Endothelial cell of umbilical vein (primary cell): ENCODE measurements at regions not wholly inside any gene's neighbourhood (a gene's known extent, or its start where the extent isn't known, plus 50 kb on each side); places are given as distances from the start of the nearest gene placed in this dataset.

ENCODE experiments used
- BruUV-seq: library from RNA; stranded (reverse); fragments of 400-500 nt; replicated peaks from 2 replicates; lab custom pipeline; 2021; lab: Mats Ljungman, UMichigan
- CTCF ChIA-PET: fragments of 300-600, 350-600 bp; sonication (Branson Sonifier 250); formaldehyde crosslinking; loops from one replicate; lab custom pipeline; 2021; ENCODE audit warnings: antibody characterized with exemption, inconsistent platforms; lab: Charles Lee
- POLR2A ChIA-PET: fragments of 300-600, 350-600 bp; sonication (Branson Sonifier 250); formaldehyde crosslinking; loops from one replicate; lab custom pipeline; 2021; ENCODE audit warnings: antibody characterized with exemption, inconsistent platforms; lab: Charles Lee
- DNase-seq: peaks from one replicate; pipeline ENCODE4 v3.0.0-alpha.2; 2011; ENCODE audit warnings: low read depth, low spot score
- FAIRE-seq: peaks from 2 replicates; lab custom pipeline; 2011; peaks lifted over from hg19 to GRCh38; lab: Jason Lieb, UNC
- H2AFZ ChIP-seq: 2 replicates; pipeline ENCODE4 v1.6.0; 2012; ENCODE audit warnings: low read depth, low read length, control low read depth, inconsistent platforms
- H3K27ac ChIP-seq: 2 replicates; pipeline ENCODE4 v1.5.1; 2011; ENCODE audit warnings: low read depth, mild to moderate bottlenecking, control low read depth, low read length, moderate library complexity; ENCODE audit not compliant: insufficient read depth
- H3K27me3 ChIP-seq, 2 experiments: 2 replicates each; pipeline versions ENCODE4 v1.6.0 to v1.6.1; 2011; ENCODE audit warnings: low read length in 2 of 2, mixed read lengths in 1 of 2; ENCODE audit not compliant: control insufficient read depth in 2 of 2, insufficient read depth in 2 of 2
- H3K36me3 ChIP-seq, 2 experiments: 2 replicates in 1 of 2; 3 replicates in 1 of 2; pipeline ENCODE4 v1.5.1; 2011; ENCODE audit warnings: low read length in 2 of 2, mild to moderate bottlenecking in 1 of 2, moderate library complexity in 1 of 2; ENCODE audit not compliant: control insufficient read depth in 2 of 2, insufficient read depth in 2 of 2; ENCODE audit errors: extremely low read depth in 1 of 2
- H3K4me1 ChIP-seq: 3 replicates; pipeline ENCODE4 v1.5.1; 2011; ENCODE audit warnings: mild to moderate bottlenecking, low read length; ENCODE audit not compliant: control insufficient read depth, insufficient read depth; ENCODE audit errors: extremely low read depth
- H3K4me2 ChIP-seq: 2 replicates; pipeline ENCODE4 v1.6.1; 2011; ENCODE audit warnings: low read length, control low read depth, mixed read lengths; ENCODE audit not compliant: insufficient read depth
- H3K4me3 ChIP-seq, 3 experiments: fragments of 200-600 bp in 1 of 3; sonication (generic), shearing (Covaris generic) in 1 of 3; replicated peaks in 1 of 3; 2 replicates each; pipeline ENCODE4 v1.5.1; 2011 to 2016; ENCODE audit warnings: control low read depth in 3 of 3, low read length in 3 of 3, mild to moderate bottlenecking in 2 of 3, inconsistent platforms in 1 of 3, low read depth in 1 of 3, moderate library complexity in 1 of 3; ENCODE audit not compliant: insufficient read depth in 1 of 3
- H3K79me2 ChIP-seq: 2 replicates; pipeline ENCODE4 v1.6.0; 2012; ENCODE audit warnings: low read length, inconsistent platforms; ENCODE audit not compliant: control insufficient read depth, insufficient read depth
- H3K9ac ChIP-seq: replicated peaks from 2 replicates; pipeline ENCODE3; 2011; ENCODE audit warnings: low read length, control low read depth; ENCODE audit not compliant: insufficient read depth; ENCODE audit errors: extremely low read depth
- H3K9me1 ChIP-seq: replicated peaks from 3 replicates; pipeline ENCODE4 v1.6.0; 2011; ENCODE audit warnings: mild to moderate bottlenecking, low read length; ENCODE audit not compliant: control insufficient read depth, insufficient read depth; ENCODE audit errors: extremely low read depth
- H3K9me3 ChIP-seq: replicated peaks from 2 replicates; pipeline ENCODE4 v1.5.1; 2012; ENCODE audit warnings: low read length, inconsistent platforms; ENCODE audit not compliant: control insufficient read depth, insufficient read depth
- H4K20me1 ChIP-seq: replicated peaks from 2 replicates; pipeline ENCODE3; 2011; ENCODE audit warnings: mild to moderate bottlenecking, low read length; ENCODE audit not compliant: control insufficient read depth, insufficient read depth; ENCODE audit errors: extremely low read depth
- EZH2 ChIP-seq: IDR thresholded peaks from 2 replicates; pipeline ENCODE4 v1.6.1; 2012; ENCODE audit warnings: borderline replicate concordance, low read depth, mild to moderate bottlenecking, moderate library complexity, low read length, inconsistent platforms; ENCODE audit not compliant: severe bottlenecking
- FOS ChIP-seq: IDR thresholded peaks from 2 replicates; pipeline ENCODE4 v1.6.1; 2011; ENCODE audit warnings: mild to moderate bottlenecking, low read length, moderate library complexity, borderline replicate concordance; ENCODE audit not compliant: insufficient read depth
- GATA2 ChIP-seq: IDR thresholded peaks from 2 replicates; pipeline ENCODE4 v1.7.0; 2011; ENCODE audit warnings: low read depth, mild to moderate bottlenecking, moderate library complexity, mixed read lengths, low read length; ENCODE audit not compliant: insufficient read length, insufficient read depth
- JUN ChIP-seq: IDR thresholded peaks from 2 replicates; pipeline ENCODE4 v1.6.1; 2011; ENCODE audit warnings: borderline replicate concordance, low read depth; ENCODE audit not compliant: insufficient read length, insufficient read depth
- MYC ChIP-seq: IDR thresholded peaks from one replicate; pipeline ENCODE4 v1.6.1; 2011; ENCODE audit warnings: mild to moderate bottlenecking, low read depth, low read length
- POLR2A ChIP-seq: IDR thresholded peaks from 2 replicates; pipeline ENCODE4 v1.6.1; 2012; ENCODE audit warnings: low read depth, mild to moderate bottlenecking, control low read depth, low read length
- POLR2AphosphoS5 ChIP-seq: IDR thresholded peaks from 2 replicates; pipeline ENCODE4 v1.6.1; 2012; ENCODE audit warnings: low read depth, mild to moderate bottlenecking, control low read depth, low read length, moderate library complexity; ENCODE audit not compliant: insufficient read depth
- dilution Hi-C: fragments of 300-500 bp; cut with MboI; formaldehyde crosslinking; loops from one replicate; pipeline ENCODE4 v1.15.0; 2019; ENCODE audit warnings: low sequenced_read_pairs; ENCODE audit not compliant: extremely low pct_ligation_motif_present
- intact Hi-C: fragments of 100-400 bp; cut with micrococcal nuclease; formaldehyde crosslinking; loops from one replicate; pipeline ENCODE4 v1.10.0; 2022
- TF ChIP-seq, protein P1 (sequence below), 2 donors: IDR thresholded peaks; 1 replicate in 1 of 2; 2 replicates in 1 of 2; pipeline ENCODE4 v1.5.1; 2011; ENCODE audit warnings: low read length in 2 of 2, mild to moderate bottlenecking in 2 of 2, moderate library complexity in 2 of 2, control low read depth in 1 of 2, inconsistent platforms in 1 of 2, low read depth in 1 of 2; ENCODE audit not compliant: insufficient read depth in 1 of 2; ENCODE audit errors: extremely low read depth in 1 of 2
- TF ChIP-seq, protein P2 (sequence below): IDR thresholded peaks from 2 replicates; pipeline ENCODE4 v1.6.1; 2011; ENCODE audit not compliant: insufficient read depth, insufficient read length

DNA sequence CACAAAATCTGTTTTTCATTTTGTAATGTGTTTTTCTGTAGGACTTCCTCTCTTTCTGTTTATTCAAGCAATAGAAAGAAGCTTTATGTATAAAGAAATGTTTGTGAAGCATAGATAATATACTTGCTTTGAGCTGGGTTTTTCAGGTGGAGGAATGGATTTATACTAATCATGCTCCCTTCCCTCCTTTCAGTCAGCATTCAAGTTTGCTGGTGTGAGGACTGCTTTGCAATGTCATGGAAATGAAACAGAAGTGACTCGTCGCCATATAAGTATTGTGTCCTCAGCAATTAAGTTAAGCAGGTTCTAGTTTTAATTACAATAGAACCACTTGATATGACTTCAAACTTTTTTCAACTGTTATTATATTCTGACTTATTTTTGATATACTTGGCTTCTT is 1447.1 kb downstream of the PCDH19 start:
- ChIA-PET POLR2A (no interaction called here), CTCF (no interaction called here)
- Histone ChIP-seq H4K20me1 (no peaks in the 10 kb centered on the region), H3K4me1 (no peaks in the 10 kb centered on the region), H3K36me3 (no peaks in the 10 kb centered on the region), H3K4me3 (no peak overlapping the region), H2AFZ (no peak overlapping the region), H3K27ac (no peak overlapping the region), H3K4me2 (no peak overlapping the region), H3K9me3 (no peaks in the 10 kb centered on the region), H3K27me3 (no peaks in the 10 kb centered on the region), H3K9me1 (no peaks in the 10 kb centered on the region), H3K9ac (no peak overlapping the region), H3K79me2 (no peaks in the 10 kb centered on the region)
- DNase-seq (no peak), FAIRE-seq (no peak)
- no TSS peak for BruUV-seq
- TF ChIP-seq JUN, result no peak
- TF ChIP-seq, protein P1, sequence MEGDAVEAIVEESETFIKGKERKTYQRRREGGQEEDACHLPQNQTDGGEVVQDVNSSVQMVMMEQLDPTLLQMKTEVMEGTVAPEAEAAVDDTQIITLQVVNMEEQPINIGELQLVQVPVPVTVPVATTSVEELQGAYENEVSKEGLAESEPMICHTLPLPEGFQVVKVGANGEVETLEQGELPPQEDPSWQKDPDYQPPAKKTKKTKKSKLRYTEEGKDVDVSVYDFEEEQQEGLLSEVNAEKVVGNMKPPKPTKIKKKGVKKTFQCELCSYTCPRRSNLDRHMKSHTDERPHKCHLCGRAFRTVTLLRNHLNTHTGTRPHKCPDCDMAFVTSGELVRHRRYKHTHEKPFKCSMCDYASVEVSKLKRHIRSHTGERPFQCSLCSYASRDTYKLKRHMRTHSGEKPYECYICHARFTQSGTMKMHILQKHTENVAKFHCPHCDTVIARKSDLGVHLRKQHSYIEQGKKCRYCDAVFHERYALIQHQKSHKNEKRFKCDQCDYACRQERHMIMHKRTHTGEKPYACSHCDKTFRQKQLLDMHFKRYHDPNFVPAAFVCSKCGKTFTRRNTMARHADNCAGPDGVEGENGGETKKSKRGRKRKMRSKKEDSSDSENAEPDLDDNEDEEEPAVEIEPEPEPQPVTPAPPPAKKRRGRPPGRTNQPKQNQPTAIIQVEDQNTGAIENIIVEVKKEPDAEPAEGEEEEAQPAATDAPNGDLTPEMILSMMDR (IDR thresholded peaks at IDR 0.05; ENCODE audit: extremely low read depth in 1 of 2, insufficient read depth in 1 of 2, low read depth in 1 of 2, low read length in 2 of 2), result no peak
- TF ChIP-seq, protein P2, sequence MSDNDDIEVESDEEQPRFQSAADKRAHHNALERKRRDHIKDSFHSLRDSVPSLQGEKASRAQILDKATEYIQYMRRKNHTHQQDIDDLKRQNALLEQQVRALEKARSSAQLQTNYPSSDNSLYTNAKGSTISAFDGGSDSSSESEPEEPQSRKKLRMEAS, result no peak
- no peak for TF ChIP-seq POLR2AphosphoS5
- no peak for TF ChIP-seq POLR2A
- TF ChIP-seq GATA2, result no peak
- no peak for TF ChIP-seq MYC
- TF ChIP-seq EZH2, result no peak
- TF ChIP-seq FOS, result no peak
- dilution Hi-C loops, result no loop called here
- intact Hi-C loops, result no loop called here
